ENCODE measurements at regions not wholly inside any gene's neighbourhood (a gene's known extent, or its start where the extent isn't known, plus 50 kb on each side); places are given as distances from the start of the nearest gene placed in this dataset.

- TF ChIP-seq ZNF274 (IDR thresholded peaks at IDR 0.05; ENCODE audit: low read depth, low read length): no peak
- TF ChIP-seq YY1 (IDR thresholded peaks at IDR 0.05; ENCODE audit: insufficient read depth, insufficient read length): no peak
- TF ChIP-seq SUZ12 (IDR thresholded peaks at IDR 0.05; ENCODE audit: extremely low read depth, insufficient read depth, insufficient read length): no peak
Measured at GRCh38 chr17:63154586-63155244, 188.7 kb downstream of the TANC2 start.

Measured in NT2/D1 (cell line).